Loucy (cell line): ENCODE measurements at regions not wholly inside any gene's neighbourhood (a gene's known extent, or its start where the extent isn't known, plus 50 kb on each side); places are given as distances from the start of the nearest gene placed in this dataset.

Experiments used
- H2AFZ ChIP-seq: fragments of 200-600 bp; sonication (generic); 2 replicates; pipeline ENCODE4 v1.6.0; 2016; ENCODE audit warnings: antibody characterized with exemption, mild to moderate bottlenecking, low read length, moderate library complexity
- H3F3A ChIP-seq: fragments of 200-600 bp; 2 replicates; pipeline ENCODE4 v1.6.0; 2016; ENCODE audit warnings: antibody characterized with exemption, low read depth, mild to moderate bottlenecking
- H3K27me3 ChIP-seq: fragments of 200-600 bp; sonication (generic); 2 replicates; pipeline ENCODE4 v1.6.1; 2014; ENCODE audit warnings: low read length, mild to moderate bottlenecking; ENCODE audit not compliant: insufficient read depth, poor library complexity, severe bottlenecking
- H3K36me3 ChIP-seq: fragments of 200-600 bp; sonication (generic); 2 replicates; pipeline ENCODE4 v1.6.1; 2016; ENCODE audit warnings: low read length; ENCODE audit not compliant: insufficient read depth
- H3K4me1 ChIP-seq: fragments of 200-600 bp; sonication (generic); 2 replicates; pipeline ENCODE4 v1.5.1; 2014; ENCODE audit warnings: low read length, mild to moderate bottlenecking; ENCODE audit not compliant: insufficient read depth, poor library complexity, severe bottlenecking
- H3K4me2 ChIP-seq: fragments of 200-600 bp; sonication (generic); 2 replicates; pipeline ENCODE4 v1.6.0; 2014; ENCODE audit warnings: antibody characterized with exemption, low read length, low read depth, mild to moderate bottlenecking; ENCODE audit not compliant: poor library complexity, severe bottlenecking
- H3K4me3 ChIP-seq: fragments of 200-600 bp; sonication (generic); 2 replicates; pipeline ENCODE4 v1.5.1; 2014; ENCODE audit warnings: low read length, mild to moderate bottlenecking, mixed read lengths; ENCODE audit not compliant: poor library complexity, severe bottlenecking
- H3K79me2 ChIP-seq: fragments of 200-600 bp; sonication (generic); 2 replicates; pipeline ENCODE4 v1.6.1; 2014; ENCODE audit warnings: low read length; ENCODE audit not compliant: insufficient read depth
- H3K9ac ChIP-seq: fragments of 200-600 bp; sonication (generic); 2 replicates; pipeline ENCODE4 v1.6.0; 2014; ENCODE audit warnings: mild to moderate bottlenecking, low read depth, low read length, moderate library complexity; ENCODE audit not compliant: poor library complexity, severe bottlenecking
- H3K9me2 ChIP-seq: fragments of 200-600 bp; sonication (generic); replicated peaks from 2 replicates; pipeline ENCODE4 v1.6.1; 2016; ENCODE audit warnings: low read depth, low read length, mixed read lengths
- H3K9me3 ChIP-seq: fragments of 200-600 bp; sonication (generic); 2 replicates; pipeline ENCODE4 v1.6.1; 2014; ENCODE audit warnings: mild to moderate bottlenecking, antibody characterized with exemption, low read length, low read depth; ENCODE audit not compliant: insufficient read depth
- H4K20me1 ChIP-seq: fragments of 200-600 bp; sonication (generic); 2 replicates; pipeline ENCODE4 v1.6.0; 2014; ENCODE audit warnings: antibody characterized with exemption, low read length, mild to moderate bottlenecking; ENCODE audit not compliant: insufficient read depth, poor library complexity, severe bottlenecking
- EZH2phosphoT487 ChIP-seq: fragments of 200-600 bp; IDR thresholded peaks from 2 replicates; pipeline ENCODE4 v1.6.1; 2018; ENCODE audit warnings: antibody characterized with exemption, mild to moderate bottlenecking, moderate library complexity, borderline replicate concordance
- TF ChIP-seq, protein P1 (sequence below): fragments of 200-600 bp; sonication (generic); conservative IDR thresholded peaks from 2 replicates; pipeline ENCODE4 v1.5.1; 2014; ENCODE audit warnings: mild to moderate bottlenecking, antibody characterized with exemption, low read length

DNA sequence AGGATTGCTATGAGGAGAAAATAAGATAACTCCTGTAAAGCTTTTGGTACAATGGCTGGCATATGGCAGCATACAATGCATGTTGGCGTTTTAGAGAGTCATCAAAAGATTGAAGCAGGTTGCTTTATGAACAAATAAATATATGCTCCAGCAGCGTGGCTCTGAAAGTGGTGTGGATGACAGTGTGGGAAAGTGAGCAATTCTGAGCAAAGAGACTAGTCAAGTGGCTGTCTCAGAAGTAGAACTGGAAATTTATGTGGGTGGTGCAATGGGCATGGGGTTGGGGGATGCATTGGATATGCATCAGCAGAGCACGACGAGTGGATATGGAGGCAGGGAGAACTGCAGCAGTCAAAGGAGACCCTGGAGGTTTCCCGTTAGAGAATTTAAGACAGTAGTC lies 66.2 kb upstream of the PHACTR2 start:
- H3K9me2 ChIP-seq, result no peaks in the 10 kb centered on the region
- H3K79me2 ChIP-seq, result no peaks in the 10 kb centered on the region
- H3K27me3 ChIP-seq, result no peaks in the 10 kb centered on the region
- no peak overlapping the region for H3K4me2 ChIP-seq
- no peak overlapping the region for H3K4me3 ChIP-seq
- no peaks in the 10 kb centered on the region for H4K20me1 ChIP-seq
- H3K9ac ChIP-seq, result no peak overlapping the region
- no peaks in the 10 kb centered on the region for H3K4me1 ChIP-seq
- TF ChIP-seq, protein P1, sequence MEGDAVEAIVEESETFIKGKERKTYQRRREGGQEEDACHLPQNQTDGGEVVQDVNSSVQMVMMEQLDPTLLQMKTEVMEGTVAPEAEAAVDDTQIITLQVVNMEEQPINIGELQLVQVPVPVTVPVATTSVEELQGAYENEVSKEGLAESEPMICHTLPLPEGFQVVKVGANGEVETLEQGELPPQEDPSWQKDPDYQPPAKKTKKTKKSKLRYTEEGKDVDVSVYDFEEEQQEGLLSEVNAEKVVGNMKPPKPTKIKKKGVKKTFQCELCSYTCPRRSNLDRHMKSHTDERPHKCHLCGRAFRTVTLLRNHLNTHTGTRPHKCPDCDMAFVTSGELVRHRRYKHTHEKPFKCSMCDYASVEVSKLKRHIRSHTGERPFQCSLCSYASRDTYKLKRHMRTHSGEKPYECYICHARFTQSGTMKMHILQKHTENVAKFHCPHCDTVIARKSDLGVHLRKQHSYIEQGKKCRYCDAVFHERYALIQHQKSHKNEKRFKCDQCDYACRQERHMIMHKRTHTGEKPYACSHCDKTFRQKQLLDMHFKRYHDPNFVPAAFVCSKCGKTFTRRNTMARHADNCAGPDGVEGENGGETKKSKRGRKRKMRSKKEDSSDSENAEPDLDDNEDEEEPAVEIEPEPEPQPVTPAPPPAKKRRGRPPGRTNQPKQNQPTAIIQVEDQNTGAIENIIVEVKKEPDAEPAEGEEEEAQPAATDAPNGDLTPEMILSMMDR, result no peak
- no peak for TF ChIP-seq EZH2phosphoT487
- no peaks in the 10 kb centered on the region for H3K36me3 ChIP-seq
- no peaks in the 10 kb centered on the region for H3F3A ChIP-seq
- H3K9me3 ChIP-seq, result no peaks in the 10 kb centered on the region
- no peak overlapping the region for H2AFZ ChIP-seq

DNA sequence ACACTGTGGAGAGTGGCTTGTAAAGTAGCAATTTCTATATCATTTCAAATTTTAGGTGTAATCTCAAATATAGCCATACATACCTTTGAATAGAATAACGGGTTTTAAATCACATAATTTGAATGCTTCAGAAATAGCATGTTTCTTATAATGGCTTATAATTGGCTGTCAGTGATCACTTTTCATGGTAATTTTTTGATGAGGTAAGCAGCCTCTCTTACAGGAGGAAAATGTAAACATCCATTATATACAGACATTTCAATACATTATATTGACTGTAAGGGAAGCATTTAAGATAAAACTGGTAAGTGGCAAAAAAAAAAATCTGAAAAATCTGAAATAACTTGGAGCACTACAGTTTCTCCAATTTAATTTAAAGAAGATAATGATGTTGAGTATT lies 67.8 kb upstream of the PHACTR2 start:
- no peaks in the 10 kb centered on the region for H3K36me3 ChIP-seq
- H2AFZ ChIP-seq, result no peak overlapping the region
- H3K79me2 ChIP-seq, result no peaks in the 10 kb centered on the region
- no peaks in the 10 kb centered on the region for H3K27me3 ChIP-seq
- no peaks in the 10 kb centered on the region for H3K4me1 ChIP-seq
- no peak overlapping the region for H3K4me2 ChIP-seq
- H3F3A ChIP-seq, result no peaks in the 10 kb centered on the region
- TF ChIP-seq, protein P1, result no peak
- H3K9me2 ChIP-seq, result no peaks in the 10 kb centered on the region
- no peaks in the 10 kb centered on the region for H4K20me1 ChIP-seq
- no peak overlapping the region for H3K9ac ChIP-seq
- H3K4me3 ChIP-seq, result no peak overlapping the region
- H3K9me3 ChIP-seq, result no peaks in the 10 kb centered on the region

DNA sequence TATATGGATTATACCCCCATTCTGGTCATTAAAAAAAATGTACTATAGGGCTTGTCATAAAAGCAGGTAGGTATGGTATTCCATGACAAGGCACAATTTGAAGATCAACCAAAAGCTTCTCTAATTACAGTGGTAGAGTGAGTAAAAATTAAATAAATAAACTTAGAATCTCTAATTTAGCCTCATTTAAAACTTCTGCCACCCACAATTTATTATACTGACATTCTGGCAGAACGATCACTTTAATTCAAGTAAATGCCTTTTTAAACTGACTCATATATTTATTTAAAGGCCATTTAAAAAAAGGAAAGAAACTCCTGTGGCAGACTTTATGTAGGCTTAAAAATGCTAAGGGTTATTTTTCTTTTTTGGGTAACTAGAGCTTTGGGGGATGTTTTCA lies 68.3 kb upstream of the PHACTR2 start:
- Histone ChIP-seq H3K9me2 (no peaks in the 10 kb centered on the region), H3K9me3 (no peaks in the 10 kb centered on the region), H3K27me3 (no peaks in the 10 kb centered on the region), H3K9ac (no peak overlapping the region), H3K4me1 (no peaks in the 10 kb centered on the region), H3K4me2 (no peak overlapping the region), H2AFZ (no peak overlapping the region), H4K20me1 (no peaks in the 10 kb centered on the region), H3K4me3 (no peak overlapping the region), H3K79me2 (no peaks in the 10 kb centered on the region), H3K36me3 (no peaks in the 10 kb centered on the region), H3F3A (no peaks in the 10 kb centered on the region)
- TF ChIP-seq, protein P1, result no peak
- no peak for TF ChIP-seq EZH2phosphoT487
